NK-92 treated with Interleukin-12 subunit alpha and Interleukin-12 subunit beta, amount 100 ng/mL, for 24 hours (cell line): ENCODE measurements at regions not wholly inside any gene's neighbourhood (a gene's known extent, or its start where the extent isn't known, plus 50 kb on each side); places are given as distances from the start of the nearest gene placed in this dataset.

Experiments used
- DNase-seq: peaks from one replicate; lab custom pipeline; 2025; lab: John Stamatoyannopoulos, UW

DNA sequence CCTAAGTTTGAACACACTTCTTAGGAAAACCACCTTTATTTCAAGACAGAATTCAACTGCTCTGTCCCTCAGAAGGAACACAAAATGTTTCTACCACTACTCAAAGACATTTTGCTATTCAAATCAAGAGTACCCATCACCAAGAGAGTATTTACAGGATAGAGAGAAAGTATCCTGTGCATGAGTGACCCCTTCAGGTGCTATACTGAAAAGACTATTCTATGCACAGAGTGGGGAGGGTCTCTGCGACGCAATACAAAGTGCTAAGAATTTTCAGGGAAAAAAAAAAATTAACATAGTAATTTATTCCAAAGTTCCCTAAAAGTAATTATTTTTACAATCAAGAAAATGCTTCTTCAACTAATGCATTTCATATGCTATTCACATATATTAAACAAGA, 346.4 kb upstream of the FAM241A start:
- DNase-seq = no peak

- DNase-seq = no peak
These were observed 344.7 kb upstream of the FAM241A start for GRCh38 chr4:111800551-111800950.

DNA sequence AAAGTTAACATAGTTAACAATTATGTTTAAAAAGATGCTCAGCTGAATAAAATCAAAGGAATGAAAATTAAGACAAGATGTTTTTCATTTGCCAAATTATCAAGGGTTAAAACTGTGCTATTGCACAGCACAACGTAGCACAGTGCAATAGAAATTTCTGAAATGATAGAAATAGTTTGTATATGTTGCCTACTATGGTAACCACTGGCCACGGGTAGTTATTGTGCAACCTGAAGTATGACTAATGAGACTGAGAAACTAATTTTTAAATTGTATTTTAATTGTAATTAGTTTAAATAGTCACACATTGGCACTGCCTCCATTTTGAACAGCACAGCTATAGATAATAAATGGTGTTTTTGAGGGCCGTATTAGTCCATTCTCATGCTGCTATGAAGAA, 343.1 kb upstream of the FAM241A start:
- DNase-seq = no peak

DNA sequence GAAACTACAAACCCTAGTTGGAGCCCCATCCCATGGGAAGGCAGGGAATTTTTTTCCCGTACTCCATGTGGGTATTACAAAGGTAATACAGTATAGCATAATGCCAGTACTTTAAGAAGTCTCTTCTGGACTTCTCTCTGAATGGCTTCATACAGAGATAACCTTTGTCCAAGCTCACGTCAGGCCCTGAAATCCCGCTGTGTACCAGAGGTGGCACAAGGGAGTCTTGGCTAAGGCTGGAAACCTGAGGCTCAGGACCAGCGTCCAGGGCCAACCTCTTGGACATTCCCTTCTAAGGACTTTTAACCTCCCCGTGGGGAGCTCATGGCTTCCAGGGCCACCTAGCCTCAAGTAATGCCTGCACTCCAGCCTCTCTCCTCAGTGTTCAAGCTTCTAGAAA, 338.9 kb upstream of the FAM241A start:
- no peak for DNase-seq

DNA sequence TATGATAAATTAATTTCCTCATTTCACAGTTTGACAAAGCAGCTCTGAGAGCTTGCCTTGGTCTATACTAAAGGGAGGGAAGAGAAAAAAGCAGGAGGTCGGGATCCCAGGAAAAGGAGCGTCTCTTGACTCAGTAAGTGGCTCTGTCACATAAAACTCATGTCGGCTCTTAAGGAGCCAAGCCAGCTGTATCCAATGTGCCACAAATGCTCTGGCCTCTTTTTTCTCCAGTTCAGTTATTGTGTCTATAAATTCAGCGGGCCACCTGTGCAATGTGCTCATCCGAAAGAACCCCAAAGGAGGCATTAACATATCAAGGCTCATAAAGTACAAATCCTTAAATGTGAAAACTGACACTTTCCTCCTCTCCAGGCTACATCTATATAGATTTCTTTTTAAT, 337.7 kb upstream of the FAM241A start:
- DNase-seq = no peak

GRCh38 chr4:111808174-111808573, 337.1 kb upstream of the FAM241A start:
- no peak for DNase-seq

GRCh38 chr4:111811661-111812060, 333.6 kb upstream of the FAM241A start:
- DNase-seq = no peak

GRCh38 chr4:111812114-111812513, 333.1 kb upstream of the FAM241A start:
- no peak for DNase-seq

- no peak for DNase-seq
These were observed 332.5 kb upstream of the FAM241A start for GRCh38 chr4:111812760-111813159.

DNA sequence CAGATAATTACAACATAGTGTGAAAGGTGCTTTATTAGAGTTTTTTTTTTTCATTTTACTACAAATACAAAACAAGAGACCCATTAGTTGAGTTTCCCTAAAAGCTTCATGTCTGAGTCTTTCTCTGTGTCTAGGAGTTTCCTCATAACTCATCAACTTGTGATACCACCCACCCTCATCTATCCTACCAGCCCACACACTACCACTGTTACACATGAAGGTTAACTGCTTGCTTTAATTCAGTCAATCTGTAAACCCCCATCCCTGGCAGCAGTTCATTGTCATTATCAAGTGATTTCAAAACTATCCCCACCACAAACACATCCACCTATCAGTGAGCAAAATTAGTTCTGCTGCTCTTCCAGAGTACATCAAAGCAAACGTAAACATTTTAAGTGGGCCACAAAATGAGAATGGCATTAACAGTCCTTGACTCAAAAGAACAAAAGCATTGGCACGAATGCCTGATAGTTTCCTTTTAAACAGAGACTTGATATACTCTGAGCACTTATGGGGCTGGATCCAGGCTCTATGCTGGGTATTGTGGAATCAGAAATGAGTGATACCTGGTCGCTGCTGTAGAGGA, 331.6 kb upstream of the FAM241A start:
- no peak for DNase-seq

DNA sequence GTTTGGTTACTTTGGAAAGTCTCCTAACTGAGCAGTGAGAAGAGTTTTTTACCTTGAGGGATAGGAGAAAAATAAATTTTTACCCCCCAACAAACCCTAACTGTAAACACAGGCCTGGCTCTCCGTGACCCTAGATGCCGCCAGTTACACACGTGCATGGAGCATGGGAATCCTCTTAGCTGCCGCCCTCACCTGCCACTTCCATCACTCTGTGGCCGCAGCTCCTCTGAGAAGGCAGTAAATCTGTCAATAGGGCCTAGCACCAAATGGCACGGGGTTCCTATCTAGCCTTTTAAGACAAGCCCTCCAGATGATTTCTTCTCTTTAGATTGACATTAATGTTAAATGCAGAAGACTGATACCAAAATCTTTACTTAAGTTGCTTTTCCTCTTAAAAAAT, 330.3 kb upstream of the FAM241A start:
- no peak for DNase-seq

DNA sequence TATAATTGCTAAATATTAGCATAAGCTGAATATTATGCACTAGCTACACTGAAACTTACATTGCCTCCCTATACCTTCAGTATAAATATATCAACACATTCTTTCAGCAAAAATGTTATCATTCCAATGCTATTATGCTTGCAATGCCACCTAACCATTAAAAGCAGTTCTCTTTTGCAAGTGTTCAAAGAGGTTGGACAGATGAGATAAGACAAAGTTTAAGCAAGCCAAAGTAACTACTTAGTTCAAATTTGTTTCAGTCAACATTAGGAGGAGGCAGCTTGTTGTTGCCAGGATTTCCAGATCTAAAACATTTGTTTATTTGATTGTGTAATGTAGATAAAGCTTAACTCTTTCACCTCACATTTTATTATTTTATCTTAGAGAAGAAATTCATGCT, 323.9 kb upstream of the FAM241A start:
- DNase-seq = no peak

- no peak for DNase-seq
These were observed 308.7 kb upstream of the FAM241A start for GRCh38 chr4:111836601-111837000.

DNA sequence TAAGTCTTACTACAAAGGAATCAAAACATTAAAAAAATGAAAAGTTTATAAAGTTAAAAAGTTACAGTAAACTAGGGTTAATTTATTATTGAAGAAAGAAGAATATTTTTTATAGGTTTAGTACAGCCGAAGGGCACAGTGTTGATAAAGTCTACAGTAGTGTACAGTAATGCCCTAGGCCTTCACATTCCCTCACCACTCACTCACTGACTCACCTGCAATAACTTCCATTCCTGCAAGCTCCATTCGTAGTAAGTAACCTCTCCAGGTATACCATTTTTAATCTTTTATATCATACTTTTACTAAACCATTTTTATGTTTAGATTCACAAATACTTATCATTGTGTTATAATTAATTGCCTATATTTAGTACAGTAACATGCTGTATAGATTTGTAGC, 307.5 kb upstream of the FAM241A start:
- DNase-seq = no peak

DNA sequence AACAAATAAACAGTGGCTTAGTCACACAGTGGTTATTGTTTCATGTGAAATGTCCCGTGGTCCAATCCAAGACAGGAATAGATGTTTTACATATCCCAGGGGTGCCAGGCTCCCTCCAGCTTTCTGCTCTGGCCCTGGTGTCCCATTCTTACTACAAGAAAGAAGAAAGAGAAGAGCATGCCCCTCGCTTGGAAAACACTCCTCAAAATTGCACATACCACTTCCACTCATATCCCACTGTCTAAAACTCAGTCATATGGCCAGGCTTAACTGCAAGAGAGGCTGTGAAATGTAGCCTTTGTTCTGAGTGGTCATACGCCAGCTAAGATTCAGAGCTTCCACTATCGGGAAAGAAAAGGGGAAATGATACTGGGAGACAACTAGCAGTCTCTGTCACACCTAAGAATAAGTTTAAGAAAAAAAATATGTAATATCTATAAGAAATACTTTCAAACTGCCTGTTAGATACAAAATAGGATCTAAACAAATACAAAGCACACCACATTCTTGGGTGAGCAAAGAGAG, 306.8 kb upstream of the FAM241A start:
- no peak for DNase-seq

DNA sequence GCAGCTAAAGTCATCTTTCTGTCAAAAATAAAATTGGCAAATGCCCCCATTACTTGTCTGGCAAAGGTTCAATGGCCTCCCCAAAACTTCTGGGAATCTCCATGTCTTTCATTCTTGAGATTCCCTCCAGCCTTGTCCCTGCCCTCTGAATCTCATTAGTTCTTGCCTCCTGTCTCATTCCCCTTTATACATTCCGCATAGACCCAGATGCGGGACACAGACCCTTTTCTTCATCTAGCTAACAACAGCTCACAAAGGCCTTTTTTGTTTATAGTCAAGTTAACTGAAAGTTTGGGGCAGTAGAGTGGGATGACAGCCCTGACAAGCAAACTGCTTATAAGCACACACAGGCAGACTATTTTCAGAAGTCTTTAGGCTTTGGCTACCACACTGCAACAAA, 306.1 kb upstream of the FAM241A start:
- no peak for DNase-seq

DNA sequence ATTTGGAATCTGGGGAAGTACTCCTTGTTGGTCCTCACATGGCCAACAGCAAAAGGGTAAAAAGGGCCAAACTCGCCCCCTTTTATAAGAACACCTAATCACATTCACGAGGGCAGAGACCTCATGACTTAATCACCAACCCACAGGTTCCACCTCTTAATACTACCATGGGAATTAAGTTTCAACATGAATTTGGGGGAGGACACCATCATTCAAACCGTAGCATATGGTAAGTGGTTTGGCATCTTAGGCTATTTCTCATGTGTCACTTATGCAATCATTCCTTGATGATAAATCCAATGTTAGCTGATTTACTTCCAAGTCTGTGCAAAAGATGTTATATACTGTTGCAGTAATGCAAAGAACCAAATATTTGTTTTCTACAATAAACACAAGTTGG, 302.9 kb upstream of the FAM241A start:
- DNase-seq = no peak

DNA sequence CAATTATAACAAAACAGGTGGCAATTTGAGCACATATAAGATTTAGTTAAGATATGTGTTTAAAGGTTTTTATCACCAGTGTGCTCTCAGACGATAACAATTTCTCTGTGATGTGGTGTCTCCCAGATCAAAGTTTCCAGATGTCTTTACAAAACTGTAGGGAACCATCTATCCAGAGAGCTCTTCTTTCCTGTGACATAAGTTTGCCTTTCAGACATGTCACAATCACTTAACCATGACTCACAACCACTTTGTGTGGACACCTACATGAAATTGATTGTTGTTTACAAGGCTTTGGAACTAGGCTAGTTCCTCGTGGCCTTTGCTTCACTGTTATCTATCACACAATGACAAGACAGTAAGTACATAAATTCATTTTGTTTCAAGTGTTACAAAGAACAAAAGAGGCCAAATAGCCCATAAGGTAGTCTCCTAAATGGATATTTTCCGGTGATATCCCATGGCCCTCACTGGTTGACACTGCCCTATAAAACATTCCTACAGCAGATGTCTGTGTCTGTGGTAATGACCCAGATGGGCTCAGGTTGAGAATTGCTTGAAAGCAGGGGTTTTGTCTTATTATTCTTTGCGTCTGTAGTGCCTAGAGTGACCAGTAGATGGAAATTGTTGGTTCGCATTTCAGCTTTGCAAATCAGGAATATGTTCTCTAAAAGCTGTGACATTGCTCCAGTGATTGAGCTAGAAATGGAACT, 297.8 kb upstream of the FAM241A start:
- no peak for DNase-seq

- DNase-seq = no peak
These were observed 295.4 kb upstream of the FAM241A start for GRCh38 chr4:111849746-111850284.

DNA sequence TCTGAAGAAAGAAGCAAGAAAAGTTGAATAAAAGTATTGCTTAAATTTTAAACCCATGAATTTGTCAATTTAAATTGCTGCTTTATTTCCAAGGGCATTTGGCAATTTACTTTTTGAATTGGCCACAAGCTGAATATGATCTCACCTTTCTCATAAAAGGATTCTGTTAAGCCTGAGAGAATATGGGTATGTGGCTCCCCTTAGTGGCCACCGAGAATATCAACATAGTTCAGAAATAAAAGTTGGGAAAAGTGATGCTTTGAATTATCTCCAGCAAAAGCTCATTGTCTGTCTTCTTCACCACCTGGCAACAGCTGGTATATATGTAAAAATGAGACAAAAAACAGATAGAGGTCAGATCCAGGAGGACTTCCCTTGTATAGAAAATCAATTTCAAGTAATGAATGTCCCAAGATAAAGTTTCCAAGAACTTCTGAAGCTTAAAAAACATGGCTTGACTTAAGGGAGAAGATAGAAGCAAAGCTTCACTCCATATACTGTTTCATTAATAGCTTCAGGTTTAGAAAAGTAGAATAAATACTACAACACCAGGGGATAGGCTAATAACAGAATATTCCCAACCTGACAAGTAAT, 290.7 kb upstream of the FAM241A start:
- no peak for DNase-seq

GRCh38 chr4:111855308-111855707, 289.9 kb upstream of the FAM241A start:
- no peak for DNase-seq

- DNase-seq = no peak
These were observed 281.2 kb upstream of the FAM241A start for GRCh38 chr4:111864066-111864465.

DNA sequence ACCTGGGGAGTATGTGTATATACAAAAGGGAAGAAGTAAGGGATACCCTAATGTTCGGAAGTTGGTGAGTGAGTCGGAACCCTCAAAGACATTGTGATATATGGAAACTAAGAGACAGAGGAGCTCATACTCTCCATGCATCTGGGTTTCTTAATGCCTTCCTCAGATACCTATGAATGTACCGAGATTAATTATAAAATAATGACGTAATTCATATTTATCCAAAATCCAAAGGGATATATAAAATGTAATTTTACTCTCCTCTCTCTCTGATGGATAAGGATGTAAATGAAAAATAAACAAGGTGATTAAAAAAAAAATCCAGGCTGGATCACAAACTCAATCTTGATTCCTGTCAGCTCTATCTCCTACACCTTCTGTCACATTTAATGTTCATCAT, 275.9 kb upstream of the FAM241A start:
- no peak for DNase-seq
